ENCODE measurements at regions not wholly inside any gene's neighbourhood (a gene's known extent, or its start where the extent isn't known, plus 50 kb on each side); places are given as distances from the start of the nearest gene placed in this dataset.
"Not testable (repeated sequence)": the region's sequence is repeated elsewhere in the genome, so short reads cannot be mapped to it uniquely, and the experiment has no call there.

DNA sequence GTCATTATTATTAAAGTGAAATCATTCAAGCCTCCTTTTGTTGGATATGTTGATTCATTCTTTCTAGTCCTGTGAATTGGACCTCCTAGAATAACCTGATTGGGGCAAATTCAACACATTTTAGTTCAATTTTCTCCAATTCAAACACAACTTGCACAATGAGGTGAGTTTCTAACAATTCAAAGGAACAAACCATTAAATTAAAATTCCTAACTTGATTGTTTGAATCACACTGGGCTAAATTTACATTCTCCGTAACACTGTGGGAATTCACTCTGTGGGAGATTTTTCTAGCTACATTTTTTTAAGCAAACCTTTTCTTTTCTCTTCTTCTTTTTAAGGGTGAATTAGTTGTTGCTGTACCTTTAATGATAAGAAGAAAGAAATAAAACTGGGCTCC, 68.3 kb upstream of the CABCOCO1 start:
- H3K4me1 ChIP-seq (ENCODE audit: insufficient read depth, insufficient read length), result no peaks in the 10 kb centered on the region
- no peaks in the 10 kb centered on the region for H3K9me3 ChIP-seq (ENCODE audit: insufficient read depth, low read length)
- TF ChIP-seq YY1 (IDR thresholded peaks at IDR 0.05; ENCODE audit: insufficient read depth, insufficient read length) (no peak), ZNF274 (IDR thresholded peaks at IDR 0.05; ENCODE audit: low read depth, low read length) (no peak), SUZ12 (IDR thresholded peaks at IDR 0.05; ENCODE audit: extremely low read depth, insufficient read depth, insufficient read length) (no peak)
- H3K9ac ChIP-seq (ENCODE audit: insufficient read length, low read depth), result no peak overlapping the region
- peak; percentile 16 for DNase-seq (ENCODE audit: low read depth, low spot score)
- no peak overlapping the region for H3K4me3 ChIP-seq (ENCODE audit: insufficient read length, low read depth)
- H3K36me3 ChIP-seq (ENCODE audit: insufficient read depth, insufficient read length, low read length), result no peaks in the 10 kb centered on the region
- H3K27me3 ChIP-seq (ENCODE audit: insufficient read depth, insufficient read length), result no peaks in the 10 kb centered on the region

DNA sequence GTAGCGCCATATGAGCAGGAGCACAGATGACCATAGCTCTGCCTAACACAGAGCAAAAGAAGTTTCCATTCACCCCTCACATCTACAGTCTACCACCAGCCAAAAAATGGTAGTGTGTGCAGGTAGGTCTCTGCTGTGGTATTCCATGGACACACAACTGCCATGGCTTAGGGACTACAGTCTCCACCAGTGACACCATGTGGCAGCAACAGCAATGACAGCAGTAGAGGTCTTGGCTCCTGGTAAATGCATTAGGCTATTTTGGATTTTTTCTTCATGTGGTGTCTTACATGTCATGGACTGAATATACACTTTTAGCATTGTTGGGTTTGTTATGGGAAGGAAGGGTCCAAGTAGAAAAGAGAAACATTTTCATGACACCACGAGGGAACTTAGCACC, 70.1 kb upstream of the CABCOCO1 start:
- no peak overlapping the region for H3K9ac ChIP-seq (ENCODE audit: insufficient read length, low read depth)
- H3K4me1 ChIP-seq (ENCODE audit: insufficient read depth, insufficient read length), result no peaks in the 10 kb centered on the region
- DNase-seq (ENCODE audit: low read depth, low spot score), result no peak
- H3K36me3 ChIP-seq (ENCODE audit: insufficient read depth, insufficient read length, low read length), result no peaks in the 10 kb centered on the region
- H3K9me3 ChIP-seq (ENCODE audit: insufficient read depth, low read length), result no peaks in the 10 kb centered on the region
- TF ChIP-seq ZNF274 (IDR thresholded peaks at IDR 0.05; ENCODE audit: low read depth, low read length) (no peak), SUZ12 (IDR thresholded peaks at IDR 0.05; ENCODE audit: extremely low read depth, insufficient read depth, insufficient read length) (no peak), YY1 (IDR thresholded peaks at IDR 0.05; ENCODE audit: insufficient read depth, insufficient read length) (no peak)
- H3K4me3 ChIP-seq (ENCODE audit: insufficient read length, low read depth), result no peak overlapping the region
- no peaks in the 10 kb centered on the region for H3K27me3 ChIP-seq (ENCODE audit: insufficient read depth, insufficient read length)

DNA sequence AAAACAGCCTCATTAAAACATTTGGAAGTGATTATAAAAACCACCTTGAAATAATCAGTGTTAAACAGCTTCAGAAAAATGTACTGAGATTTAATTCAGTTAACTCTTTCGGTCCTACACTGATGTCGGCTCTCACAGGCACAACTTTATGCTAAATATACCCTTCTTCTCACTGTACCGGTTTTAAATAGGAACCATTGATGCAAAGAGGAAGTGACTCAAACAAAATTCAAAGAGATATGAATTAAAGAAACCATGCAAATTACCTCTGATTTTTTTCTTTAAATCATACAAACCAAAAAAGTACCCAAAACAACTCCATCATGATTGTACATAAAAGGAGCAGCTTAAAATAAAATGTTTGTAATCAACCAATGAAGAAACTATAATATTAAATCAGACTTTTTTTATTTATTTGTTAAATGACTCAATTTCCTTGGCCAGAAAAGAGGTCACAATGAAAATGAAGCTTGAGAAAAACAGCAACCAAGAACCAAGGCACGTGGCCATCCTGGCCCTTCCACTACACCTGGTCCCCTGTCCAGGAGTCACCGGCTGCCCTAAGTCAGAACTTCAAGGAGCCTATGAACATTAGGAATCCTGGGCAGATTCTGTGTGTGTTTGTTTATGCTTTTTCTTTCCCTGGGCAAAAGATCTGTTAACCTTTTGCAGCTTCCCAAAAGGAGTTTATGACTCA, 73.0 kb upstream of the CABCOCO1 start:
- H3K4me1 ChIP-seq (ENCODE audit: insufficient read depth, insufficient read length), result no peaks in the 10 kb centered on the region
- no peaks in the 10 kb centered on the region for H3K9me3 ChIP-seq (ENCODE audit: insufficient read depth, low read length)
- no peak overlapping the region for H3K9ac ChIP-seq (ENCODE audit: insufficient read length, low read depth)
- no peak overlapping the region for H3K4me3 ChIP-seq (ENCODE audit: insufficient read length, low read depth)
- TF ChIP-seq YY1 (IDR thresholded peaks at IDR 0.05; ENCODE audit: insufficient read depth, insufficient read length), result no peak
- TF ChIP-seq ZNF274 (IDR thresholded peaks at IDR 0.05; ENCODE audit: low read depth, low read length), result no peak
- TF ChIP-seq SUZ12 (IDR thresholded peaks at IDR 0.05; ENCODE audit: extremely low read depth, insufficient read depth, insufficient read length), result no peak
- DNase-seq (ENCODE audit: low read depth, low spot score), result no peak
- H3K36me3 ChIP-seq (ENCODE audit: insufficient read depth, insufficient read length, low read length), result no peaks in the 10 kb centered on the region
- H3K27me3 ChIP-seq (ENCODE audit: insufficient read depth, insufficient read length), result no peaks in the 10 kb centered on the region

DNA sequence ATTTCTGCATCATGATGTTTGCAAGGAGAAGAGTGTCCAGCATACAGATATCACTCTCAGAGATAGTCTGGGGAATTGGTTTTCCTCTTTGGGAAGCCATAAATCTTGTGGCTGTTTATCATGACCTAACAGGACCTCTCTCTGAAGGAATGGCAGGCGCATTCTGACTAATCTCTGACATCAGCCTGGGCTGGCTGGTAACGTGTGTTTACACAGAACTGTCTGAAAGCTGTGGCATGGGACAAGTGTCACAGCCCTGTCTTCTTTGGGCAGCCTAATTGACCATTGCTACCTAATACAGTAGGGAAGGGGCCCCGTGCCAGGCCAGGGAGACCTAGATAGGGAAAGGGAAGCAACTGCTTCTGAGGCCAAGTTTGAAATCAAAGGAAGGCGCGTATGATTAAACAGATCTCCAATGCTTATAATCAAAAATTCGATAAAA, 73.9 kb upstream of the CABCOCO1 start:
- H3K36me3 ChIP-seq (ENCODE audit: insufficient read depth, insufficient read length, low read length), result no peaks in the 10 kb centered on the region
- no peak overlapping the region for H3K4me3 ChIP-seq (ENCODE audit: insufficient read length, low read depth)
- TF ChIP-seq SUZ12 (IDR thresholded peaks at IDR 0.05; ENCODE audit: extremely low read depth, insufficient read depth, insufficient read length), result no peak
- no peak for TF ChIP-seq YY1 (IDR thresholded peaks at IDR 0.05; ENCODE audit: insufficient read depth, insufficient read length)
- TF ChIP-seq ZNF274 (IDR thresholded peaks at IDR 0.05; ENCODE audit: low read depth, low read length), result no peak
- H3K9me3 ChIP-seq (ENCODE audit: insufficient read depth, low read length), result no peaks in the 10 kb centered on the region
- H3K9ac ChIP-seq (ENCODE audit: insufficient read length, low read depth), result no peak overlapping the region
- no peak for DNase-seq (ENCODE audit: low read depth, low spot score)
- H3K27me3 ChIP-seq (ENCODE audit: insufficient read depth, insufficient read length), result no peaks in the 10 kb centered on the region
- H3K4me1 ChIP-seq (ENCODE audit: insufficient read depth, insufficient read length), result no peaks in the 10 kb centered on the region

DNA sequence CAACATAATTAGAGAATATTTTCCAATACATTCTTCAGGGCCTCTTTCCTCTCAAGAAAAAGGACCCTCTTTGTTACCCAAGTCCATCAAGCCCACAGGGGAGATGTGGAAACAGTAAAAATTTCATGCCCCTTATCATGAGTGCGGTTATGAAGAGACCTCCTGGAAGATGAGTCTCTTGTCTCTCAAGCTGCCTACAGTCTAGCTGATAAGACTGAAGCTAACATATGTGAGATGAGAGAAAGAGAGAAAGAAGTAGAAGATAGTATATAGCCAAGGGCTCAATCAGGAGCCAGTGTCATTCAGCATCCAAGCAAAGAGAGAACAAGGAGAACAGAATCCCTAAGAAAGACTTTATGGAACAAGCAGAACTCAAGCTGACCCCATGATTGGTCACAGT, 75.9 kb upstream of the CABCOCO1 start:
- no peak for TF ChIP-seq SUZ12 (IDR thresholded peaks at IDR 0.05; ENCODE audit: extremely low read depth, insufficient read depth, insufficient read length)
- no peaks in the 10 kb centered on the region for H3K9me3 ChIP-seq (ENCODE audit: insufficient read depth, low read length)
- H3K27me3 ChIP-seq (ENCODE audit: insufficient read depth, insufficient read length), result no peaks in the 10 kb centered on the region
- no peak overlapping the region for H3K4me3 ChIP-seq (ENCODE audit: insufficient read length, low read depth)
- H3K9ac ChIP-seq (ENCODE audit: insufficient read length, low read depth), result no peak overlapping the region
- H3K4me1 ChIP-seq (ENCODE audit: insufficient read depth, insufficient read length), result no peaks in the 10 kb centered on the region
- H3K36me3 ChIP-seq (ENCODE audit: insufficient read depth, insufficient read length, low read length), result no peaks in the 10 kb centered on the region
- no peak for DNase-seq (ENCODE audit: low read depth, low spot score)

DNA sequence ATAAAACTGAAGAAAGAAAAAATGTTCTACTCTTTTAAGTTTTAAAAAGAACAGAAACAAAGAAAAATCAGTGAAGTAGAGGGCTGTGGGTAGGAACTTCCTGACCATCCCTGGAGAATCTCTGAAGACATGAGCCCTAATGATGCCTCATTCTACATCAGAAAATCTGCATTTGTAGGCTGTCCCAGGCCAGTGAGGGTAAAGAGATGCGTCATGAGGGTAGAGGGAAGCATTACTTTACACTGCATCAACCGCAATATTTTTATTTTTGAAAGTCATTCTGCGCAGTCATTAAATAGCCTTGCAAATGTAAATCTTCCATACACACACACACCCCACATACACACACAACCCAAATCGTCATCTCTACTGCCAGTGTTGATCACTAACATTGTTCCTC, 82.1 kb upstream of the CABCOCO1 start:
- H3K9me3 ChIP-seq (ENCODE audit: insufficient read depth, low read length), result no peaks in the 10 kb centered on the region
- no peak for TF ChIP-seq YY1 (IDR thresholded peaks at IDR 0.05; ENCODE audit: insufficient read depth, insufficient read length)
- TF ChIP-seq ZNF274 (IDR thresholded peaks at IDR 0.05; ENCODE audit: low read depth, low read length), result no peak
- no peak for TF ChIP-seq SUZ12 (IDR thresholded peaks at IDR 0.05; ENCODE audit: extremely low read depth, insufficient read depth, insufficient read length)
- no peaks in the 10 kb centered on the region for H3K27me3 ChIP-seq (ENCODE audit: insufficient read depth, insufficient read length)
- H3K36me3 ChIP-seq (ENCODE audit: insufficient read depth, insufficient read length, low read length), result no peaks in the 10 kb centered on the region
- DNase-seq (ENCODE audit: low read depth, low spot score), result no peak
- H3K9ac ChIP-seq (ENCODE audit: insufficient read length, low read depth), result no peak overlapping the region
- H3K4me1 ChIP-seq (ENCODE audit: insufficient read depth, insufficient read length), result no peaks in the 10 kb centered on the region
- no peak overlapping the region for H3K4me3 ChIP-seq (ENCODE audit: insufficient read length, low read depth)

DNA sequence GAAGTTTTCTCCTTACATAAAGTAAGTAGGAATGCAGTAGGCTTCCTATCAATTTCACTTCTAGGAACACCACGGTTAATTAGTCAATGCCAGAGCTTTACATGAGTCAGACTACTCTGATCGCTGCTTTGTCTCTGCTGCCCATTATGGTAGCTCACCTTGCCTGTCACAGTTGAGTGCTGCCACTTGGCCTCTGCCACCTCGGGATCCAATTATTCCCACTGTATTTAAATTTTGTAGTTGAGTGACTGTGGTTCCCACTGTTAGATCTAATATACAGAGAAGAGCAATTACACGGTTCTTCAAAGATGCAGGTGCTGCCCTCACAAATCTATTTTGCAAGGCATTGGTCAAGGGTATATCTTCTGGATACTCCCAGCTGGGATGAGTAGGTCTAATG, 92.5 kb upstream of the CABCOCO1 start:
- not testable (repeated sequence) for H3K36me3 ChIP-seq (ENCODE audit: insufficient read depth, insufficient read length, low read length); H3K9me3 ChIP-seq (ENCODE audit: insufficient read depth, low read length); DNase-seq (ENCODE audit: low read depth, low spot score); H3K4me3 ChIP-seq (ENCODE audit: insufficient read length, low read depth); H3K27me3 ChIP-seq (ENCODE audit: insufficient read depth, insufficient read length); H3K4me1 ChIP-seq (ENCODE audit: insufficient read depth, insufficient read length); H3K9ac ChIP-seq (ENCODE audit: insufficient read length, low read depth)

DNA sequence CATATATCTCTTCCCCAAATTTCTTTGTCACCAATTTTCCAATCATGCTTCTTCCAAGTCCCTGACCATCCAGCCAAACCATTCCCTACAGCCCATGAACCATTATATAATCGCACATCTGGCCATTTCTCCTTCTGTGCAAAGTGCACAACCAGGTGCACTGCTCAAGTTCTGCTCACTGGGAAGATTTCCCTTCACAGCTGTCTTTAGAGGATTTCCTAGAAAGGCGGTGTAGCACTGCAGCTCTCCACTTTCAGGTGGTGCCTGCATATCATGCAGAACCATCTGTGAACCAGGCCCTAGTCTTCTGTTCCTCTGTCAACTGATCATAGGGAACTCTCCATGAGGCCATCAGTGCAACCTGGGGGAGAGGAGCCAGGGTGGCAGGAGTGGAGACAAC, 95.0 kb upstream of the CABCOCO1 start:
- DNase-seq (ENCODE audit: low read depth, low spot score), result no peak
- Histone ChIP-seq H3K9ac (ENCODE audit: insufficient read length, low read depth) (no peak overlapping the region), H3K4me3 (ENCODE audit: insufficient read length, low read depth) (no peak overlapping the region), H3K9me3 (ENCODE audit: insufficient read depth, low read length) (no peaks in the 10 kb centered on the region), H3K4me1 (ENCODE audit: insufficient read depth, insufficient read length) (no peaks in the 10 kb centered on the region), H3K36me3 (ENCODE audit: insufficient read depth, insufficient read length, low read length) (no peaks in the 10 kb centered on the region), H3K27me3 (ENCODE audit: insufficient read depth, insufficient read length) (no peaks in the 10 kb centered on the region)
- no peak for TF ChIP-seq ZNF274 (IDR thresholded peaks at IDR 0.05; ENCODE audit: low read depth, low read length)
- TF ChIP-seq YY1 (IDR thresholded peaks at IDR 0.05; ENCODE audit: insufficient read depth, insufficient read length), result no peak
- no peak for TF ChIP-seq SUZ12 (IDR thresholded peaks at IDR 0.05; ENCODE audit: extremely low read depth, insufficient read depth, insufficient read length)

Data from NT2/D1 (cell line).